Omental fat pad (tissue), 3 donors: ENCODE measurements at regions not wholly inside any gene's neighbourhood (a gene's known extent, or its start where the extent isn't known, plus 50 kb on each side); places are given as distances from the start of the nearest gene placed in this dataset.
"Not testable (repeated sequence)": the region's sequence is repeated elsewhere in the genome, so short reads cannot be mapped to it uniquely, and the experiment has no call there.

Source experiments
- ATAC-seq: fragments of 150-250 bp; one replicate; pipeline ENCODE4 v1.9.1; 2016; ENCODE audit warnings: mild to moderate bottlenecking, moderate library complexity; ENCODE audit not compliant: low FRiP score
- DNase-seq: peaks from one replicate; pipeline ENCODE4 v3.0.0-alpha.2; 2019; ENCODE audit warnings: low spot score
- CTCF ChIP-seq, 3 donors: fragments of 450-650 bp; IDR thresholded peaks; one replicate each; pipeline ENCODE4 v1.5.1; 2016 to 2017; ENCODE audit warnings: antibody characterized with exemption in 3 of 3, mild to moderate bottlenecking in 3 of 3, moderate library complexity in 2 of 3

DNA sequence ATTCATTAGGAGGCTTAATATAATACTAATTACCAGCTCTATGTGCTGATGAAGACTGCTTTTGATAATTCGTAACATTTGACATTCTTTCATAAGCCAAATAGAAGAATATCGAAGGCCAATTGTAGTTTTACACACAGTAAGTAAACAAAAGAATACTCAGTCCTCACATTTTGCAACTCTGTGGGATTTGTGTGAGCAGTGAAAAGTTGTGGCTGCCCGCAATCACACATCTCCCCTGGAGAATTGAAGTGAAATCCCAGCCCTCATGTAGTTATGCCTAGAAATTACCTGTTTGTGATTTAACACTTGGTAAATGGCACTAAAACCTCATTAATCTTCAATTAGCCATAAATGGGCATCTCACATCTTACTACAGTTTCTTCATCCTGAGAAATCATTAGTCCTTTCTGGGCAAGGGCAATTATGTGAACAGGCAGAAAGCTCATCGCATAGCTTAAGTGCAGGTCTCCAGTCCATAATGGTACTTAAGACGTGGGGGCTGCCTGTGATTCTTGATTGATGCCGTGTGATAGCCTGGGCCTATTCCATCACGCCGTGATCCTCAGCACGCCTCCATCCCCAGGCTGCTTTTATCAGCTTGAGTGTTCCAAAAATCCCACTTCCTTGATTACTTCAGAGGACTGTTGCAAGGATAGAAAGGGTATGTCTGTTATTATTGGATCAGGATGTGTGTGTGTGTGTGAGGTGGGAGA, 97.9 kb upstream of the METTL14 start:
- no peak for DNase-seq
- no peak for ATAC-seq

DNA sequence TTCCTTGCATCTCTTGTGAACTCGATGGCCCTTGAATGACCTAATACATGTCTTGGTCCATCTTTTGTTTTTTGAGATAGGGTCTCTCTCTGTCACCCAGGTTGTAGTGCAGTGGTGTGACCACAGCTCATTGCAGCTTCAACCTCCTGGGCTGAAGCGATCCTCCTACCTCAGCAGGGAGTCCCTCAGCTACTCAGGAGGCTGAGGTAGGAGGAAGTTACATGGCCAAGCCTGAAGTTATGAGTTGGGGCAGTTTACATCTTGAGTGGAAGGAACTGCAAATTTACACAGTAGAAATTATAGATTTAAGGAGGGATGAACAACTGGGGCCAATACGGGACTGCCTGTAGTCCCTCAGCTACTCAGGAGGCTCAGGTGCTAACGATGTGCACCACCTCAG, 97.2 kb upstream of the METTL14 start:
- no peak for ATAC-seq
- no peak for TF ChIP-seq CTCF (IDR thresholded peaks at IDR 0.05)
- DNase-seq, result no peak

More for the DNA sequence above, 97.9 kb upstream of the METTL14 start:
- TF ChIP-seq CTCF (IDR thresholded peaks at IDR 0.05), result no peak

DNA sequence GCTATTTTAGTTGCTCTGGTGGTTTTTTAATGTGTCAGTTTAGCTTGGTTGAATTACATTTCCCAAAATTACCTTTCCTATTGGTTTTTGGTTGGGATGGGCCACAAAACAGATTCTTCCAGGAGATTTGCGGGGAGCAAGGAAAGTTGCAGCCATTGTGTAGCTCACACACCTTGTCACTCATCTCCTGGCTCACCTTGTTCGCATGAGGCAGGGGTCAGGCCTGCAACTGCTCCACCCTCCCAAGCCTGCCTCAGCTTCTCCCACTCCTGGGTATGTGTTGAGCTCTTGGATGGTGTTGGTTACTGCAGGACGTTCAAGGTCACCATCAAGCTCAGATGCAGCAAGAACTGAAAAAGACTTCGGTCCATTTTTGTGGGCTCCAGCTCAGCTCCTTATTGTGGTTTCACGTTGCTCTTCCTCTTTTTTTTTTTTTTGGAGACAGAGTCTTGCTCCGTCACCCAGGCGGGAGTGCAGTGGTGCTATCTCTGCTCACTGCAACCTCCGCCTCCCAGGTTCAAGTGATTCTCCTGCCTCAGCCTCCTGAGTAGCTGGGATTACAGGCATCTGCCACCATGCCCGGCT, 95.6 kb upstream of the METTL14 start:
- no peak for TF ChIP-seq CTCF (IDR thresholded peaks at IDR 0.05)
- DNase-seq (no peak), ATAC-seq (no peak)

- DNase-seq, result peak; percentile 97
- ATAC-seq, result peak; percentile 98
Measured at GRCh38 chr4:118591339-118592046, 93.7 kb upstream of the METTL14 start.

DNA sequence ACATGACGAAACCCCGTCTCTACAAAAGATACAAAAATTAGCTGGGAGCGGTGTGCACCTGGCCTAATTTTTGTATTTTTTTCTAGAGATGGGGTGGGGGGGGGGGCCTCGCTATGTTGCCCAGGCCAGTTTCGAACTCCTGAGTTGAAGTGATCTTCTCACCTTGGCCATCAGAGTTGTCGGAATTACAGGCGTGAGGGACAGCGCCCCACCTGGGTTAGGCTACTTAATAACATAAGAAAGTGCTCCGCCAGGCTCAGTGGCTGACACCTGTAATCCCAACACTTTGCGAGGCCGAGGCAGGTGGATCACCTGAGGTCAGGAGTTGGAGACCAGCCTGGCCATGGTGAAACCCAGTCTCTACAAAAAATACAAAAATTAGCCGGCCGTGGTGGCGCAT, 92.9 kb upstream of the METTL14 start:
- DNase-seq, result not testable (repeated sequence)

DNA sequence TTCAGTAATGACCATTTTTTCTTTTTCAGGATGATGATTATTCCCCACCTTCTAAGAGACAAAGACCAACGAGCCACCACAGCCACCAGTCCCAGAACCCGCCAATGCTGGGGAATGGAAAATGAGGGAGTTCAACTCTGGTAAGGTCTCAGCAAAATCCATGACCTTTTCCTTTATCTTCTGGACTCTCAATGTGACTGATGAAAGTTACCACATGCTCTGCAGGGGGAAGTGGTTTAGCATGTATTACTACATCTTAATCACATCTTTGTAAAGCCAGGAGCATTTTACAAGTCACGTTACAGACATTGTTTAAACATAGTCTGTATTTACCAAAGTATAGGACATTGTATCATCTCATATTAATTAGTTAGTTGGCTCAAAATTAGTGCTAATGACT, 89.3 kb upstream of the METTL14 start:
- ATAC-seq, DNase-seq: not testable (repeated sequence)

More for the DNA sequence above, 92.9 kb upstream of the METTL14 start:
- not testable (repeated sequence) for ATAC-seq

DNA sequence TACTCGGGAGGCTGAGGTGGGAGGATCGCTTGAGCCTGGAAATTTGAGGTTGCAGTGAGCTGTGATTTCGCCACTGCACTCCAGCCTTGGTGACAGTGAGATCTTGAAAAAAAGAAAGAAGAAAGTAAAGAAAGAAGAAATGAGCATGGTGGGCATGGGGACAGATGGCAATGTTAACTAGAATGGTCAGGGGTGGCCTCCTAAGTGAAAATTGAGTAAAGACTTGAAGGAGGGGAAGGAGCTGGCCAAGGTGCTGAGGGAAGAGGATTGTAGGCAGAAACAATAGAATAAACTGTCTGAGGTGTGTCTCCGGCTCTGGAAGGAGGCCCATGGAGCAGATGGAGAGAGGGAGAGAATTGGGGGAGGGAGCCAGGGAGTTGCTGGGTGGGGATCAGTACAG, 60.1 kb upstream of the METTL14 start:
- DNase-seq, ATAC-seq: not testable (repeated sequence)

- ATAC-seq, DNase-seq: not testable (repeated sequence)
Measured at GRCh38 chr4:118629697-118630096, 55.5 kb upstream of the METTL14 start.

- not testable (repeated sequence) for ATAC-seq, DNase-seq
Measured at GRCh38 chr4:118630897-118631296, 54.3 kb upstream of the METTL14 start.

- not testable (repeated sequence) for DNase-seq, ATAC-seq
Measured at GRCh38 chr4:118631321-118632050, 53.7 kb upstream of the METTL14 start.

DNA sequence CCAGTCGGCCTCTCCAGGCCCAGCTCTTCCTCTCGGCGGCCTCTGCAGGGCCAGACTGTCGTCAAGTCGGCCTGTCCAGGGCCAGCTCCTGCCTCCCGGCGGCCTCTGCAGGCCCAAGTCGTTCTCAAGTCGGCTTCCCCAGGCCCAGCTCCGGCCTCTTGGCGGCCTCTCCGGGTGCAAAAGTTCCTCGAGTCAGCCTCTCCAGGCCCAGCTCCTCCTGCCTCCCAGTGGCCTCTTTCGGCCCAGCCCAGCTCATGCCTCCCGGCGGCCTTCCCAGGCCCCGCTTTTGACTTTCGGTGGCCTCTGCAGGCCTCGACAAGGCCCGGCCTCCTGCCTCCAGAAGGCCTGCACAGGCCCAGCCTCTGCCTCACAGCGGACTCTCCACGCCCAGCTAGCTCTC, 51.7 kb upstream of the METTL14 start:
- DNase-seq, ATAC-seq: not testable (repeated sequence)

- ATAC-seq, DNase-seq: not testable (repeated sequence)
Measured at GRCh38 chr4:118634126-118634875, 50.9 kb upstream of the METTL14 start.
